Left ventricle myocardium inferior (tissue), 1 donor: ENCODE measurements at regions not wholly inside any gene's neighbourhood (a gene's known extent, or its start where the extent isn't known, plus 50 kb on each side); places are given as distances from the start of the nearest gene placed in this dataset.
"Not testable (repeated sequence)": the region's sequence is repeated elsewhere in the genome, so short reads cannot be mapped to it uniquely, and the experiment has no call there.

Experiments used
- DNase-seq: peaks from one replicate; pipeline ENCODE4 v3.0.0-alpha.2; 2020
- H3K27ac ChIP-seq: fragments of 200-600 bp; replicated peaks from 2 replicates; pipeline ENCODE4 v1.8.0; 2021
- H3K27me3 ChIP-seq: fragments of 200-600 bp; 2 replicates; pipeline ENCODE4 v1.8.0; 2021; ENCODE audit warnings: low read depth
- H3K36me3 ChIP-seq: fragments of 200-600 bp; 2 replicates; pipeline ENCODE4 v1.8.0; 2021
- H3K4me1 ChIP-seq: fragments of 200-600 bp; 2 replicates; pipeline ENCODE4 v1.8.0; 2021
- H3K4me3 ChIP-seq: fragments of 200-600 bp; 2 replicates; pipeline ENCODE4 v1.8.0; 2021; ENCODE audit warnings: mild to moderate bottlenecking, moderate library complexity
- H3K9me3 ChIP-seq: fragments of 200-600 bp; replicated peaks from 2 replicates; pipeline ENCODE4 v1.8.0; 2021
- CTCF ChIP-seq: fragments of 200-600 bp; IDR thresholded peaks from 2 replicates; pipeline ENCODE4 v1.8.0; 2021; ENCODE audit warnings: antibody characterized with exemption, mild to moderate bottlenecking, borderline replicate concordance
- intact Hi-C: fragments of 100-400 bp; cut with micrococcal nuclease; formaldehyde crosslinking; loops from one replicate; pipeline ENCODE4 v1.11.0; 2022
- donor health status: DM: no; HTN: yes; CAD: no; lungs with severe emphysema.

GRCh38 chr3:124149081-124149480 lies 157.2 kb upstream of the ROPN1 start:
- H3K4me3 ChIP-seq = no peak overlapping the region
- no peaks in the 10 kb centered on the region for H3K9me3 ChIP-seq
- no peak overlapping the region for H3K27ac ChIP-seq
- no peaks in the 10 kb centered on the region for H3K27me3 ChIP-seq
- peaks cover 27% of the 10 kb centered on the region for H3K4me1 ChIP-seq
- DNase-seq = no peak
- intact Hi-C loops = no loop called here
- TF ChIP-seq CTCF = no peak
- H3K36me3 ChIP-seq = no peaks in the 10 kb centered on the region

- Histone ChIP-seq H3K27me3 (no peaks in the 10 kb centered on the region), H3K4me1 (peaks cover 22% of the 10 kb centered on the region), H3K27ac (no peak overlapping the region), H3K9me3 (no peaks in the 10 kb centered on the region), H3K36me3 (no peaks in the 10 kb centered on the region), H3K4me3 (no peak overlapping the region)
- no peak for TF ChIP-seq CTCF
- intact Hi-C loops = no loop called here
- no peak for DNase-seq
Observed at GRCh38 chr3:124149771-124150170, 157.8 kb upstream of the ROPN1 start.

GRCh38 chr3:124152891-124153290 lies 161.0 kb upstream of the ROPN1 start:
- H3K4me3 ChIP-seq, intact Hi-C loops, H3K27ac ChIP-seq, H3K27me3 ChIP-seq, DNase-seq, H3K9me3 ChIP-seq, H3K36me3 ChIP-seq: not testable (repeated sequence)
- H3K4me1 ChIP-seq = peaks cover 41% of the 10 kb centered on the region

- Histone ChIP-seq H3K4me1 (peaks cover 42% of the 10 kb centered on the region), H3K27ac (peak overlapping the region; percentile 53), H3K36me3 (no peaks in the 10 kb centered on the region), H3K27me3 (no peaks in the 10 kb centered on the region), H3K9me3 (no peaks in the 10 kb centered on the region), H3K4me3 (no peak overlapping the region)
- intact Hi-C loops = no loop called here
- DNase-seq = no peak
- TF ChIP-seq CTCF = no peak
Observed at GRCh38 chr3:124156866-124157712, 165.2 kb upstream of the ROPN1 start.

GRCh38 chr3:124157748-124158147 lies 165.8 kb upstream of the ROPN1 start:
- Histone ChIP-seq H3K27ac (peak overlapping the region; percentile 53), H3K9me3 (no peaks in the 10 kb centered on the region)

More at GRCh38 chr3:124157748-124158147, 165.8 kb upstream of the ROPN1 start:
- intact Hi-C loops = no loop called here
- Histone ChIP-seq H3K4me1 (peaks cover 42% of the 10 kb centered on the region), H3K27me3 (no peaks in the 10 kb centered on the region), H3K4me3 (no peak overlapping the region), H3K36me3 (no peaks in the 10 kb centered on the region)
- DNase-seq = no peak
- no peak for TF ChIP-seq CTCF
